Thyroid gland (tissue), 4 donors: ENCODE measurements at regions not wholly inside any gene's neighbourhood (a gene's known extent, or its start where the extent isn't known, plus 50 kb on each side); places are given as distances from the start of the nearest gene placed in this dataset.

Experiments
- POLR2A ChIP-seq, 2 donors: fragments of 450-650 bp; IDR thresholded peaks; one replicate each; pipeline ENCODE4 v1.6.1; 2017; ENCODE audit warnings: antibody characterized with exemption in 2 of 2, mild to moderate bottlenecking in 2 of 2, moderate library complexity in 1 of 2
- TF ChIP-seq, protein P1 (sequence below), 6 experiments: fragments of 200-600 bp in 3 of 6; fragments of 450-650 bp in 3 of 6; sonication (generic) in 3 of 6; IDR thresholded peaks; one replicate each; pipeline ENCODE4 v1.5.1; 2016 to 2019; ENCODE audit warnings: antibody characterized with exemption in 6 of 6, mild to moderate bottlenecking in 2 of 6, inconsistent platforms in 1 of 6, moderate library complexity in 1 of 6

GRCh38 chr3:72219752-72220151 is 434.8 kb upstream of the PROK2 start:
- TF ChIP-seq, protein P1, sequence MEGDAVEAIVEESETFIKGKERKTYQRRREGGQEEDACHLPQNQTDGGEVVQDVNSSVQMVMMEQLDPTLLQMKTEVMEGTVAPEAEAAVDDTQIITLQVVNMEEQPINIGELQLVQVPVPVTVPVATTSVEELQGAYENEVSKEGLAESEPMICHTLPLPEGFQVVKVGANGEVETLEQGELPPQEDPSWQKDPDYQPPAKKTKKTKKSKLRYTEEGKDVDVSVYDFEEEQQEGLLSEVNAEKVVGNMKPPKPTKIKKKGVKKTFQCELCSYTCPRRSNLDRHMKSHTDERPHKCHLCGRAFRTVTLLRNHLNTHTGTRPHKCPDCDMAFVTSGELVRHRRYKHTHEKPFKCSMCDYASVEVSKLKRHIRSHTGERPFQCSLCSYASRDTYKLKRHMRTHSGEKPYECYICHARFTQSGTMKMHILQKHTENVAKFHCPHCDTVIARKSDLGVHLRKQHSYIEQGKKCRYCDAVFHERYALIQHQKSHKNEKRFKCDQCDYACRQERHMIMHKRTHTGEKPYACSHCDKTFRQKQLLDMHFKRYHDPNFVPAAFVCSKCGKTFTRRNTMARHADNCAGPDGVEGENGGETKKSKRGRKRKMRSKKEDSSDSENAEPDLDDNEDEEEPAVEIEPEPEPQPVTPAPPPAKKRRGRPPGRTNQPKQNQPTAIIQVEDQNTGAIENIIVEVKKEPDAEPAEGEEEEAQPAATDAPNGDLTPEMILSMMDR (IDR thresholded peaks at IDR 0.05): no peak
- no peak for TF ChIP-seq POLR2A (IDR thresholded peaks at IDR 0.05)
